ENCODE measurements at regions not wholly inside any gene's neighbourhood (a gene's known extent, or its start where the extent isn't known, plus 50 kb on each side); places are given as distances from the start of the nearest gene placed in this dataset.

DNA sequence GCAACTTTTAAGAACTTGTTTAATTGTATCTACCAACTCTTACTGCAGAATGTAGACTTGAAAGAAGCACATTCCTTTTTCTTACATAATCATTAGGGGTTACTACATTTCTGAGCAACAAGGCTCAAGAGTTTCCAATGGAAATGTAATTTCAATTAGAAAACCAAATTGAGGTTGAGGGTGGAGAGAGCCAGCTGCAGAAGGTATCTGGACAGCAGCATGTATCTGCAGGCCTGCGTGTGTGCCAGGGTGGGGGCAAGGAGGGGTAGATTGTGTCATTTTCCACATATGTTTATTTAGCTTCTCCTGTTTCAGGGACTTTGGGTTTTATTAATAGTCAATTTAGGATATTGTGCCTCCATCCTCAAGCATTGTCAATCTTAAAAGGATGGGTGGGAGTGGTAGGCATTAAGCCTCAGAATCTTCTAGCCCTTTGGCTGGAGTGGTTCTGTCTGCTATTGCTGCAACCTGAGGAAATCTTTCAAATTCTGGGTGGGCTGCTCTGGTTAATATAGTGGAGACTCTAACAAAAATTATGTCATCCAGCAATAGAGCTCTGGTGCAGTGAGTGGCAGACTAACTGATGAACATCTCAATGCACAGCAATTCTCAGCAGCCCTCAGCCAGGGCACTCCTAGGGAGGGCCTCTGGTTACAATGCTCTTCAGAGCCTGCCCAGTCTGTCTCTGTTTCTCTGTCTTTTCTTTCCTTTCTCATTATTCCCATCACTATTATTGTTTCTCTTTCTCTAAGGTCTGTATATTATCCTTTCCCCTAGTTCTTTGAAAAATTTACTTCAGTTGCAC is 151.4 kb downstream of the RPIA start:
- no peaks in the 10 kb centered on the region for H3K27me3 ChIP-seq (ENCODE audit: control insufficient read depth, insufficient read depth, low read length)
- no peak overlapping the region for H3K4me3 ChIP-seq (ENCODE audit: insufficient read depth, low read depth, low read length)
- no peaks in the 10 kb centered on the region for H3K36me3 ChIP-seq (replicated peaks; ENCODE audit: control insufficient read depth, insufficient read depth, low read length)
- no peak for DNase-seq

DNA sequence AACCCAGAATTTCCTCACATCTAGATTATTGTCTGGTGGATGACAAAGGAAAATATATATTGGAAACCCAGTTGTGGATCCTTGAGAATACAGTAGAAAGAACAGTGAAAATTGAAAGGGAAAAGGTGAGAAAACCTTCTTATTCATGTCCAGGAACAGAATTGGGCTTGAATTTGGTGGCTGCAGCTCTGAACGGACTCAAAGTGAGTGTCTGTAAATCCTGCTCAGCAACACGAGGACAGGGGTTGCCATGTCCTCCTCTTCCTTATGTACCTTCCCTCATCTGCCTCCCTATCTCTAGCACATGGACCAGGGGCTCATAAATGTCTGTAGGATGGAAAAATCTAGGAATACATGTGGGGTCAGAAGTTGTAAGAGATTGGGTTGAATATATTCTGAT is 152.2 kb downstream of the RPIA start:
- DNase-seq: no peak
- H3K27me3 ChIP-seq (ENCODE audit: control insufficient read depth, insufficient read depth, low read length): no peaks in the 10 kb centered on the region
- no peaks in the 10 kb centered on the region for H3K36me3 ChIP-seq (replicated peaks; ENCODE audit: control insufficient read depth, insufficient read depth, low read length)
- no peak overlapping the region for H3K4me3 ChIP-seq (ENCODE audit: insufficient read depth, low read depth, low read length)

DNA sequence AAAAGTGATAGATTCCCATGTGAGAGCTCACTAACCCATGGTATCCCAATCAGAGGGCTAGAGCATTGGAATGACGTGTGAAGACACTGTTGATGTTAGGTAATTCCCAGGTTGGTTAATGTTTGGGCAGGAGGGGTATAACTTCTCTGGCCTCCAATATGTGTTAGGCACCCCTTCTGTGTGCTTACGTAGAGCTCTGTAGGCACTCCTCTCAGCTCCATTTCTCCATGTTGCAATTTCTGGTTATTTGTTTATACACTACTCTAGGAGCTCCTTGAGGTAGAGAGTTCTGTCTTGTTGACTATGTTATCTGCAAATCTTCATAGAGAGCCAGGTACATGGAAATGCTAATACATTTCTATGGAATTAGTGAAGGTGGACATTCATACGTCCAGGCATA is 153.5 kb downstream of the RPIA start:
- no peaks in the 10 kb centered on the region for H3K27me3 ChIP-seq (ENCODE audit: control insufficient read depth, insufficient read depth, low read length)

DNA sequence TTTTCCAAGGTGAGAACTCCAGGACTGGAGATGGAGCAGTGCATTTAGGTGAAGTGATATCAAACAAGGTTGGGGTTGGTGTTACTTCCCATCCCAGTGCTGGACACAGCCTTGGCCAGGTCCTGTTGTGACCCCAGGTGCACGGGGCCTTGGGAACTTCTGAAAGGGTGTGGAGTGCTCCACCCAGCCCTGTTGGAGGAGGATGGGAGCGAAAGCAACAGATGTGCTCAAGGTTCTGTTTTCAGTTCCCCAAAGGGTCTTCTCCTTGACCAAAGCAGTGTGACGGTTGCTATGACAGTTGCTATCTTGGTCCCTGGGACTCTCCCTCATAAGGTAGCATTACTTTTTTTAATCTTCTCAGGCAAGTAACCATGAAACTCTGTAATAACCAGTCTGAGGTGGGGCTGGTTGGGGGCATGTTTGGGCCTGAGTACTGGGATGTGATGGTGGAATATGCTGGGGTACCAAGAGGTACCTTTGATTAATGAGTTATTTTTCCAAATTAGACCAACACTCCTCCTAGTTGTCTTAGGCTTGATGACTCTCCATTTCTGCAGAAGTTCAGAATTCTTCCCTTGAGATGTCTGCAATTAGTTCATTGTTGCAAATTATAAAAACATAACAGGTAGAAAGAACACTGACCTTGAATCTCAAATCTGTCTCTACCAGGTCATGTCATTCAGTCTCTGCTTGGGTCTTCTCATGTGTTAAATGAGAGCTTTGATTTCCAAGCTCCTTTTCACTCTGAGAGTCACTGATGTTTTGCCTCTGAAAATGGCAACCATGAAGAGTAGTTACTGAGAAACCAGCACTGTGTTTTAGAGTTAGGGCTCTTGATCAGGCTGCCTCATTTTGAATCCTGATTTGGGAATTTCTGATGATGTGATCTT is 154.5 kb downstream of the RPIA start:
- H3K36me3 ChIP-seq (replicated peaks; ENCODE audit: control insufficient read depth, insufficient read depth, low read length): no peaks in the 10 kb centered on the region
- no peak overlapping the region for H3K4me3 ChIP-seq (ENCODE audit: insufficient read depth, low read depth, low read length)
- no peaks in the 10 kb centered on the region for H3K27me3 ChIP-seq (ENCODE audit: control insufficient read depth, insufficient read depth, low read length)
- DNase-seq: no peak

More for the DNA sequence above, 153.5 kb downstream of the RPIA start:
- Histone ChIP-seq H3K36me3 (replicated peaks; ENCODE audit: control insufficient read depth, insufficient read depth, low read length) (no peaks in the 10 kb centered on the region), H3K4me3 (ENCODE audit: insufficient read depth, low read depth, low read length) (no peak overlapping the region)
- no peak for DNase-seq

DNA sequence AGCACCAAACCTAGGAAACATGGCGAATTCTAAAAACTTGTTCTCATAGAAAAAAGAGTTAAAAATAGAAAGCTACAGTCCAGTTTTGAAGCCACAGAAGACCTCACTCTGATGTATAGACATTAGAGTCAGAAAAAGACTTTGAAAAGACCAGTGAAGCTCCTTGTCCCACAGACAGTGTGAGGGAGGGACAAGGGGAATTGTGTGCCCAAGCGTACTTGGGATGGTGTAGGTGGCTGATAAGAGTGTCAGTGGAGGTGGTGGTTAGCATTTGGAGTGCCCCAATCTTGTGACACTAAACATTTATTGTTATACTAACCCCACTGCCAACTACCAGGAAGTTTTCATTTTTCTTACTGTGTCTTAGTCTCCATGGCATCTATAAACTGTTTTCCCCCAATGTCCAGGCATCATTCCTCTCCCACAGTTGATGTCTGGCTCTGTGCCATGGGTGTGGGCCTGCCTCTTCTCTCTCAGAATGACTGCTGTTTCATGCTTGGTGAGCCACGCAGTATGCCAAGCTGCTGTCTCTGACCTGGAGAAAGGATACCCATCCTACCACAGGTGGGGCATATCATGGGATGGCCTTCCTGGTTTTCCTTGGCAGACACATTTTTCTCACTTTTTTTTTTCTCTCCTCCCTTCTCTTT is 161.4 kb downstream of the RPIA start:
- no peak for DNase-seq
- Histone ChIP-seq H3K4me3 (ENCODE audit: insufficient read depth, low read depth, low read length) (no peak overlapping the region), H3K36me3 (replicated peaks; ENCODE audit: control insufficient read depth, insufficient read depth, low read length) (no peaks in the 10 kb centered on the region), H3K27me3 (ENCODE audit: control insufficient read depth, insufficient read depth, low read length) (no peaks in the 10 kb centered on the region)

DNA sequence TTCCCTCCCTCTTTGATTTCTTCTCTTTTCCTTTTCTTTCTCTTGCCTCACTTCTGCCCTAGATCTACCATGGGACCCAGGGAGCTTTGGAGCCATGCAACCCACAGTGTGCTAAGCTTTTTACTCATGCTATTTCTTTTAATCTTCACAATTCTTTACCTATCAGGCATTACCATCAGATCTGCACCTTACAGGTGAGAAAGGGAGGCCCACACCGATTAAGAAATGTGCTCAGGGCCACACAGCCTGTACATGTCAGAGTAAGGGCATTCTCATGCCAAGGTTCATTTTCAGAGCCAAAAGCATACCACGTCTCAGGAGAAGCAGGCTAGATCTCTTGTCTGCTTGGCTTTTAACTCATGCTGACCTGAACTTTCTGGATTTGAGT is 161.9 kb downstream of the RPIA start:
- Histone ChIP-seq H3K27me3 (ENCODE audit: control insufficient read depth, insufficient read depth, low read length) (no peaks in the 10 kb centered on the region), H3K36me3 (replicated peaks; ENCODE audit: control insufficient read depth, insufficient read depth, low read length) (no peaks in the 10 kb centered on the region), H3K4me3 (ENCODE audit: insufficient read depth, low read depth, low read length) (no peak overlapping the region)
- DNase-seq: no peak

DNA sequence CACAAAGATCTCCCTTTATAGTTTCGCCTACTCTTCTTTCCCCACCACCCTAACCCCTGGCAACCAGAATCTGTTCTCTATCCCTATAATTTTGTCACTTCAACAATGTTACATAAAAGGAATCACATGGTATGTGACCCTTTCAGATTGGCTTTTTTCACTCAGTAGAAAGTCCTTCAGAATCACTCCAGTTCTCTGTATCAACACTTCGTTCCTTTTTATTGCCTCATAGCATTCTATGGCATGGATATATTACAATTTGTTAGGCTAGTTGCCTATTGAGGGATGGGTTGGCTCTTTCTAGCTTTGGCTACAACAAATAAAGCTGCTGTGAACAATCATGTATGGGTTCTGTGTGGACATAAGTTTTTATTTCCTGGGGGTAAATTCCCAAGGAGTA is 163.1 kb downstream of the RPIA start:
- Histone ChIP-seq H3K4me3 (ENCODE audit: insufficient read depth, low read depth, low read length) (no peak overlapping the region), H3K36me3 (replicated peaks; ENCODE audit: control insufficient read depth, insufficient read depth, low read length) (no peaks in the 10 kb centered on the region), H3K27me3 (ENCODE audit: control insufficient read depth, insufficient read depth, low read length) (no peaks in the 10 kb centered on the region)
- no peak for DNase-seq

DNA sequence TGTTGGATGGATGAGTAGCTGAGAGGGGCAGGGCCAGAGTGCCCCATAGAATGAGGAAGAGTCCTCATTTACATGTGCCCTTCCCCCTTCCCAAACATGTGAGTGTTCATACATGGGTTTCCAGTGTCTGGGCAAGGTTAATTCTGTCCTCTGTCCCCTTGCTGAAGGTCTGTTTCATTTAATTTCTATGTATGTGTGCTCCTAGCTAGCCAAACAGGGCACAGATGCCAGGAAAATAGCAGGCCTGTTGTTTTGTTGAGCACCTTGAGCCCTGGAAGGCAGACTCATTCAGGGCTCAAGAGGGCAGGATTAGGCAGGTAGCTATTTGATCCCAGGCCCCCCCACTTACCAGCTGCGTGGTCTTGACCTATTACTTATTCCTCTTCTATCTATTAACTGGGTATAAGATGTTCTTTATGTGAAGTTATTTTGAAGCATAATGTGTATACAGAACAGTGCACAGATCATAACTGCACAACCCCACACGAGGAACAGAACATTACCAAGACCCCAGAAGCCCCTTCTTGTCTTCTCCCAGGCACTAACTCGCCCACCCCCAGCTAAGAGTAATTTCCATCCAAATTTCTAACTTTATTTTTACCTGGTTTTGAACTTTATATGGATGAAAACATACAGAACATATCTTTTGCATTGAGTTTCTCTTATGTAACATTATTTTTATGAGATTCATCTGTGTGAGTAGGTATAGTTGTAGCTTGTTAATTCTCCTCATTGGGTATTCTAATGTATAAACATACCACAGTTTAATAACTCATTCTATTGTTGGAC is 164.3 kb downstream of the RPIA start:
- no peaks in the 10 kb centered on the region for H3K27me3 ChIP-seq (ENCODE audit: control insufficient read depth, insufficient read depth, low read length)
- DNase-seq: no peak
- no peaks in the 10 kb centered on the region for H3K36me3 ChIP-seq (replicated peaks; ENCODE audit: control insufficient read depth, insufficient read depth, low read length)
- H3K4me3 ChIP-seq (ENCODE audit: insufficient read depth, low read depth, low read length): no peak overlapping the region

DNA sequence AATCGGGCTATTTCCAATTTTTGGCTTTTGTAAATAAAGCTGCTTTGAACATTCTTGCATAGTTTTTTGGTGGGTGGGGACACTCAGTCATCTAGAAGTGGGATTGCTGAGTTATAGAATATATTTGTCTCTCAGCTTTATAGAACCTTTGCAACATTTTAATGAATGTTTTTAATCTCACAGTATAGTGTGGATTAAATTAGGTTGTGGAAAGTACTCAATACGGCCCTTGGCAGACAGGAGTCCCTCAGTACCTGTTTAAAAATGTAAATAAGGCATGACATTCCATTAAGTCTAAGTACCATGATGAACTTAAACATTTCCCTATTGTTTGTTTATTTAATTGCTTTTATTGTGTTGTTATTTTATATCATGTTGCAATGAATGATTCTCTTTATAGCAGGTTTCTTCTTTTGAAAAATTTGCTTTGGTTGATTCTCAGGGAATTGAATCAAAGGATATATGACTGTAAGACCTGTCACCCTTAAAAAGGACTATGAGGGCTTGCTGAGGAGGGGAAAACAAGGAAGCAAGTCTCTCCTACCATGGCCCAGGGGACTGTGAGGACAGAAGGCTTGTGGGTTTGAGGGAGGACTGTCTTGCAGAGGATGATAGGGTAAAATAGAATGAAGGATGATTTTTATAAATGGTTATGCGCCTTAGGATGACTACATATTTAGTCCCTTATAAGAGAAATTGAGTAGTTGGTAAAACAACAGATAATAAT is 165.1 kb downstream of the RPIA start:
- H3K36me3 ChIP-seq (replicated peaks; ENCODE audit: control insufficient read depth, insufficient read depth, low read length): no peaks in the 10 kb centered on the region
- no peak for DNase-seq
- no peak overlapping the region for H3K4me3 ChIP-seq (ENCODE audit: insufficient read depth, low read depth, low read length)
- no peaks in the 10 kb centered on the region for H3K27me3 ChIP-seq (ENCODE audit: control insufficient read depth, insufficient read depth, low read length)

DNA sequence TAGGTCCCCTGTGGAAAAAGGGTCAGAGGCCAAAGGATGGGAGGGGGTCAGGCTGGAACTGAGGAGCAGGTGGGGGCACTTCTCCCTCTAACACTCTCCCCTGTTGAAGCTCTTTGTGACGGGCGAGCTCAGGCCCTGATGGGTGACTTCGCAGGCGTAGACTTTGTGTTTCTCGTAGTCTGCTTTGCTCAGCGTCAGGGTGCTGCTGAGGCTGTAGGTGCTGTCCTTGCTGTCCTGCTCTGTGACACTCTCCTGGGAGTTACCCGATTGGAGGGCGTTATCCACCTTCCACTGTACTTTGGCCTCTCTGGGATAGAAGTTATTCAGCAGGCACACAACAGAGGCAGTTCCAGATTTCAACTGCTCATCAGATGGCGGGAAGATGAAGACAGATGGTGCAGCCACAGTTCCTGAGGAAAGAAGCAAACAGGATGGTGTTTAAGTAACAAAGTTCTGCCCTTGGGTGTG is 165.8 kb downstream of the RPIA start:
- H3K4me3 ChIP-seq (ENCODE audit: insufficient read depth, low read depth, low read length): no peak overlapping the region
- DNase-seq: no peak
- no peaks in the 10 kb centered on the region for H3K27me3 ChIP-seq (ENCODE audit: control insufficient read depth, insufficient read depth, low read length)
- no peaks in the 10 kb centered on the region for H3K36me3 ChIP-seq (replicated peaks; ENCODE audit: control insufficient read depth, insufficient read depth, low read length)

DNA sequence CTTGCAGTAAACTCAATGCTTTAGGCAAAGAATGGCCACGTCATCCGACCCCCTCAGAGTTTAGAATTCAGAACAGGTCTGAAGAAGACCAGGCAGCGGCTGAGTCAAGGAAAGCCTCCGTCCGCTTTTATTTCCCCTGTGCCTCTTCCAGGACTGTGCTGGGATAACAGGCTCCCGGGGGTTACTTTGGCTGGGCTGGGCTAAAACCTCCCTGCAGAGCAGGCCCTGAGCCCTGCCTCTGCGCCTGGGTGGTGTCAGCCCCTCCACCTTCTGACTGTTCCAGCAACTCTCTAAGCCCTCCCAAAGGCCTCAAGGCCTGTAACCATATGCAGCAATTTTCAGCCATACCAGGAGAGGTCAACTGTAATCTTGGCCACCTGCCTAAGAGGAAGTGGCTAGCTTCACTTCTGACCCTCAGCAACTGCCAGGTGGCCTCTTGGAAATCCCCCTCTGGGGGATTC is 166.5 kb downstream of the RPIA start:
- DNase-seq: peak; percentile 57
- H3K36me3 ChIP-seq (replicated peaks; ENCODE audit: control insufficient read depth, insufficient read depth, low read length): no peaks in the 10 kb centered on the region
- no peak overlapping the region for H3K4me3 ChIP-seq (ENCODE audit: insufficient read depth, low read depth, low read length)
- H3K27me3 ChIP-seq (ENCODE audit: control insufficient read depth, insufficient read depth, low read length): no peaks in the 10 kb centered on the region

DNA sequence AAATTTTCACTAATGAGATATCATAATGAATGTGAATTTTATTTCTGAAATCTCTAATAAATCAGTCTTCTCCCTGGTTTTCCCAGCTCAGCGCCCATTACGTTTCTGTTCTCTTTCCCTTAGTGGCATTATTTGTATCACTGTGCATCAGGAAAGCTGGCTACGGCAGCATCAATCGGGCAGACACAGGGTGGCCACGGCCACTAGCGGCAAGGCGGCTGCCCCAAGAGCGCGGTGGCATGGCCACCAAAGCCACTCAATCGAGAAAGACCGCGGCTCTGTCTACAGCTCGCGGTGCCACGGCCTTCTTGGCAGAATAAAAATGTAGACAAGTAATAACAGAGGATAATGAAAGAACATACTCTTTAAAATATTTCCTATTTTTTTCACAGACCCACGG is 168.0 kb downstream of the RPIA start:
- no peaks in the 10 kb centered on the region for H3K36me3 ChIP-seq (replicated peaks; ENCODE audit: control insufficient read depth, insufficient read depth, low read length)
- no peaks in the 10 kb centered on the region for H3K27me3 ChIP-seq (ENCODE audit: control insufficient read depth, insufficient read depth, low read length)
- DNase-seq: no peak
- no peak overlapping the region for H3K4me3 ChIP-seq (ENCODE audit: insufficient read depth, low read depth, low read length)

DNA sequence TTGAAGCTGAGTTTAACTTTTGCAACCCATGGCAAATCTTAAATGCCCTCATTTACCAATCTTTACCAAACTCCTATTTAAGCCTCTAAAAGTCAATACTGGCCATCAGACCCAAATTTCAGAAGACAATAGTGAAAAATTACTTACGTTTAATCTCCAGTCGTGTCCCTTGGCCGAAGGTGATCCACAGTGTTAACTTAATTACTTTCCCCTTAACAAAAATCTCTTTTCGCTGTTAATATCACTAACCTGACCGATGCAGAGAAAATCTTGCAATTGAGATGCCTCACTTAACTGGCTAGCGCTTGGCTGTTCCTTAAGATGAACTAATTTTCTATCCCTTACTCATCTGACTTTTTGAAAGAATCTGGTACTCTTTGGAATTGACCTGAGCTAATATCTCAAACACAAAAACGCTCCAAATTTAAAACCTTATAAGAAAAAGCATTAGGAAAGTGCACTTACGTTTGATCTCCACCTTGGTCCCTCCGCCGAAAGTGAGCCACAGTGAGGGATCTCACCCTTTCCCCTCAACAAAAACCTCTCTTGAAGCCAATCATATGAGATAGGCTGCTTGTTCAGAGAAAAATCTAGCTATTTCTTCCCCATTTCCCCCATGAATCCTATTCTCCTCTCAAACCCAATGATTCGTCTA is 169.1 kb downstream of the RPIA start:
- DNase-seq: no peak
- no peaks in the 10 kb centered on the region for H3K27me3 ChIP-seq (ENCODE audit: control insufficient read depth, insufficient read depth, low read length)
- no peak overlapping the region for H3K4me3 ChIP-seq (ENCODE audit: insufficient read depth, low read depth, low read length)
- H3K36me3 ChIP-seq (replicated peaks; ENCODE audit: control insufficient read depth, insufficient read depth, low read length): no peaks in the 10 kb centered on the region
